NCI-H1048 (cell line): ENCODE measurements at regions not wholly inside any gene's neighbourhood (a gene's known extent, or its start where the extent isn't known, plus 50 kb on each side); places are given as distances from the start of the nearest gene placed in this dataset.
"Not testable (repeated sequence)": the region's sequence is repeated elsewhere in the genome, so short reads cannot be mapped to it uniquely, and the experiment has no call there.

Experiments
- DNase-seq: peaks from one replicate; lab custom pipeline; 2025; lab: John Stamatoyannopoulos, UW

DNA sequence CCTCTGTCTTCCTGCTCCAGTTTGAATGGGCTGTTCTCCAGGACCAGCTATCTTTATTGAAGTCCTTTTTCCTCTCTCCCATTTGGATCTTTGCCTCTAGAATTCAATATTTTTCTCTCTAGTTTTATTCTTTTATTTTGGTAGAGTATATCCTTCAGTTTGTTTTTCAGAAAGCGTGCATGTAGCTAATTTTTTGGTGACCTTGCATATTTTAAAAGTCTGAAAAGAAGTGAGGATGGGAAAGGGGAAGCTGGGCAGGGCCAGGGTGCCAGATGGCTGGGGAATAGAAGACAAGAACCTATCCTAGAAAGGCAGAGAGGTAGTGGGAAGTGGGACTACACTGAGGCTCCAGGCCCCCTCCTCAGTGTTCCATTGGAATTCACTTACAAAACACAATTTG, 95.0 kb upstream of the ZBED5 start:
- no peak for DNase-seq

DNA sequence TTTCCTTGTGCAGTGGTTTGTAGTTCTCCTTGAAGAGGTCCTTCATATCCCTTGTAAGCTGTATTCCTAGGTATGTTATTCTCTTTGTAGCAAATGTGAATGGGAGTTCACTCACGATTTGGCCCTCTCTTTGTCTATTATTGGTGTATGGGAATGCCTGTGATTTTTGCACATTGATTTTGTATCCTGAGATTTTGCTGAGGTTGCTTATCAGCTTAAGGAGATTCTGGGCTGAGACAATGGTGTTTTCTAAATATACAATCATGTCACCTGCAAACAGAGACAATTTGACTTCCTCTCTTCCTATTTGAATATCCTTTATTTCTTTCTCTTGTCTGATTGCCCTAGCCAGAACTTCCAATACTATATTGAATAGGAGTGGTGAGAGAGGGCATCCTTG, 90.1 kb upstream of the ZBED5 start:
- DNase-seq = not testable (repeated sequence)

DNA sequence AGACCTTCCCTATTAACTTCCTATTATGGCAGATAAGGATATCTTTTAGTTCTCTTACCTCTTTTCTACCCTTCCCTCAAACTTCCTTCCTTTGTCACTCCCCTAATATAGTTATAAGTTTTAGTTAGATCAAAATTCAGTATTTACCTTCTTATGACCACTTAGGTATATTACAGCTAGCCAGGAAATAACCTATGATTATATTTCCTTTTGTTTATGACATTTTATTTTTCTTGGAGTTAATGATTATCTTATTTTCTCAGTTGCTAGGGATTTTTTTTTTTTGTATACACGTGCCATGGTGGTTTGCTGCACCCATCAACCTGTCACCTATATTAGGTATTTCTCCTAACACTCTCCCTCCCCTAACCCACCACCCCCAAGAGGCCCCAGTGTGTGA, 88.2 kb upstream of the ZBED5 start:
- no peak for DNase-seq

DNA sequence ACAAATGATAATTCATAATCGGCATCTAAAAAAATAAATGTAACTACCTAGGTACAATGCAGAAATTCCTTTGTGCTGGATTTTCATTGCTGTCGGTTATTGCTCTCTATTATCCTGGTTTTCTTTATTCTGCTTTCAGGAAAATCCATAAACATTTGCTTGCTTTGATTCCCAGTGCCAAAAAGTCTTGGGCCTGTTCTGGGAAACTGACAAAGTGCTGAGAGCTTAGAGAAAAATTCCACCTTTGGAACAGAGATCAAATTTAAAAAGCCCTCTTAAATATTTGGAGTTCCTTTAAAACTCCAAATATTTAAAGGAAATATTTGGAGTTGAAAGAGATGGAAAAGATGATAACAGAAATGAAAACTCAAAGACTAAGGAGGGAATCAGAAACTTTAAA, 87.3 kb upstream of the ZBED5 start:
- DNase-seq = no peak

DNA sequence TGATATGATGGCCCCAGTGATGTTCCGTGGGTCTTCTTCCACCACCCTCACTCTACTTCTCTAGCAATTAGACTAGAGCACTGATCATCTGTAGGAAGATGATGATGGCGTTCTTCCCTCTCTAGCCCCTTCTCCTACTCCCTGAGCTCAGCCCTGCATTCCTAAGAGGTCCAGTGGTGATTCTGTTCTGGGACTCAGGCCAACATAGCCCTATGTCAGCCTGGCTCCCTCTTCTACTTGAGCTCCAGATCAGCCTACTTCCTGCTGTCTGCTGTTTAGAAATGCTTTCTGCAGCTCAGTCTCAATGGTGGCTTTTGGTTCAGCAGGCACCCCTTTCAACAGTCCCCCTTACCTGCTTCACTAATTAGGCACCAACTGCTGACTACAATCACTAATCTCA, 86.1 kb upstream of the ZBED5 start:
- no peak for DNase-seq

DNA sequence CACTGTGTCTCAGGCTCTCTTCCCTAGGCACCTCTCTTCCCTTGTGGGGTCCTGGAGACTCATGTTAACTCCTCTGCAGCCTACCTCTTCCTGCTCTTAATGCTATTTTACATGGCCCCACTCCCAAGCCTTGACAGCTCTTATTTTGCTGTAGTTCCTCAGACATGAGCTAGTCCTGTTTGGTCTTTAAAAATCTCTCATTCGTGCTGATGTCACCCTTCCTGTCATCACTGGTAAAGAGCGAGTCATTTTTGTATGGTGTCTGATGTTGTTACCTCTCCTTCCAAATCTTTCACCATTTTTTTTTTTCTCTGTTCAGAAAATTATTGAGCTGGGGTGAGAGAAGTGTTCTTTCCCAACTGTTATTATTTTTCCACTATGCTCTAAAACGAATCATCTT, 84.8 kb upstream of the ZBED5 start:
- no peak for DNase-seq

DNA sequence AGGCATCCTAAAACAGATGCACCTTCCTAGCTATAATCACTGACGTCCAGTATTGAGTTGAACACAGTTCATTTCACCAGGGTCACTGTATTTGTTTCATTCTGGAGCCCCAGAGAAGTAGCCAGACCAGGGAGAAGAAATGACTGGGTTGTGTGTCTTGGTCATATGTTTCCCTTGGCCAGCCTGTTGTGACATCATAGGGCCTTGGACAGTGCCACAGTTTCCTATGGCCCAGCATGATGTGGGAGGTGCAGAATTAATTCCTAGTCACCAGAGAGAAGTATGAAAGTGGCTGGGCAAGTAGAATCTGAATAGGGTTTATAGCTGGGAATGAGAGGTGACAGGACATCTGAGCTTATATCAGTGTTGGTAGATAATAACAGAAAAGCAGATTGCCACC, 84.0 kb upstream of the ZBED5 start:
- no peak for DNase-seq

DNA sequence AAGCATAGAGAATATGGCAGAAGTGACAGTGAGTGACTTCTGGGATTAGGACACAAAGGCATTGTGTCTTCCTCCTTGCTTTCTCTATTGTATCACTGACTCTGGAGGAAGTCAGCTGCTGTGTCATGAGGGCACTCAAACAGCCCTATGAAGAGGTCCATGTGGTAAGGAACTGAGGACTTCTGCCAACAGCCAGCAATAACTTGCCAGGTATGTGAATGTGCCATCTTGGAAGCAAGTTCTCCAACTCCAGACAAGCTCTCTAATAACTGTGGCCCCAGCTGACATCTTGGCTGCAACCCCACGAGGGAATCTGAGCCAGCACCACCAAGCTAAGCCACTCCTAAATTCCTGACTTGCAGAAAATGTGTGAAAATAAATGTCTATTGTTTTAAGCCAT, 83.6 kb upstream of the ZBED5 start:
- no peak for DNase-seq

DNA sequence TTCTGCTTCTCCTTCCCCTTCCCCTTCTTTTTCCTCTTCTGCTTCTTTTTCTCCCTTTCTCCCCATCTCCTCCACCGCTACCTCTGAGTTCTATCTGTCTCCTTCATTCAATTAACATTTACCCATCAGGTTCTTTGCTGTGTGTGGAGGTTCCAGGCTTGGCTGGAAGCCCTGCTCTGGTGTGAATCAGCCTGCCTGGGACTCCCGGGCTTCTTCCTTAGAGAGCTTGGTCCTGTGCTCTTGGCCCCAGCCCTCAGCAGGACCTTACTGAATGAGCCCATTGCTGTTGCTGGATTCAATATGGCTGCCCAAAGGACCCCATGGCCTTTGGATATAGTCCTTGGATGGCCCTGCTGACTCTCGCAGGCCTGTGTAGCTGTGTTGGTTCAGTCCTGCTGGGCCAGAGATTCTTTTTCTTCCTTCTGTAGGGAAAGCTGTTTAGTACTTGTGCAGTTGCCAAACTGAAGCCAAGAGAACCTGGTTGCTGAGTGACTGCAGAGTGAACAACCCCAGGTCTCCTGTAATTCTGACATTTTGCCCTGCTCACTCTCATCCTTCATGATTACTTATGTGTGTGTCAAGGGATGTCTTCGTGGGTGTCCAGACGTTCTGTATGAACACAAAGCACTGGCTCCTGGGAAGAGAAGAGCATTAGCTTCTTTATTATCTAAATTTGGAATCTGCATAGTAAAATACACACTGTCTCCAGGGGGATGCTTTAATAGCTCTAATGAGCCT, 81.0 kb upstream of the ZBED5 start:
- DNase-seq = no peak

DNA sequence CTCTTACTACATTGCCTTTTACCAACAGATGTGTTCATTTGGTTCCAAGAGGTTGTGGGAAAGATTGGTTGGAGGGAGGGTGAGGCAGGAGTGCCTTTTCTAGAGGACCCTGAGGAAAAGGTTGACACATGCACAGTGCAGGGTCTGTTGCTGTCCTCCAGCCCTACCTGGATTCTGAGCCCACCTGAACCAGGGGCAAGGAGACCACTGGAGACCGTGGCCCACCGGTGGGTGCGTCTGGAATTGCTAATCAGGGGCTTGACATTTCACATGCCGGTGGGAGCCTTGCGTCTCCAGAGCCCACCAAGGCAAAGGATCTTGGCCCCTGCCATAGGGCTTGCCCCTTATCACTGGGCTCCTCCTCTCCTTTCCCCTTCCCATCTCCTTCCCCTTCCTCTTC, 80.4 kb upstream of the ZBED5 start:
- no peak for DNase-seq

DNA sequence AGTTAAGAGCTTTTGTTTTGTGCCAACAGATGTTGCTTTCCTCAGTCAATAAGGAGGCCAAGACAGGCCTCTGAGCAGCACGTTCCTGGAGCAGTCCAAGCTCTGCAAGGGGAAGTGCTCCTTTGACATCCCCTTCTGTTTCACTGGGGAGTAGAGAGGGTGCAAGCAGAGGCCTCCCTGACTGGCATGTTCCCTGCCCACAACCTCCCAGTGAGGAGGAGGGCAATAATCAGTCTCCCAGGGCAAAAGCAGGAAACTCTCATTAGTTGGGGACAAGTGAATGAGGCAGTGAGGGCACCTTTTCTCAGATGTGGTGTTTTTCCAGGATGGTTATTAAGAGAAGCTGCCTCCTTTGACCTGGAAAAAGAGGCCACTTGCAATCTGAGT, 79.5 kb upstream of the ZBED5 start:
- DNase-seq = no peak

DNA sequence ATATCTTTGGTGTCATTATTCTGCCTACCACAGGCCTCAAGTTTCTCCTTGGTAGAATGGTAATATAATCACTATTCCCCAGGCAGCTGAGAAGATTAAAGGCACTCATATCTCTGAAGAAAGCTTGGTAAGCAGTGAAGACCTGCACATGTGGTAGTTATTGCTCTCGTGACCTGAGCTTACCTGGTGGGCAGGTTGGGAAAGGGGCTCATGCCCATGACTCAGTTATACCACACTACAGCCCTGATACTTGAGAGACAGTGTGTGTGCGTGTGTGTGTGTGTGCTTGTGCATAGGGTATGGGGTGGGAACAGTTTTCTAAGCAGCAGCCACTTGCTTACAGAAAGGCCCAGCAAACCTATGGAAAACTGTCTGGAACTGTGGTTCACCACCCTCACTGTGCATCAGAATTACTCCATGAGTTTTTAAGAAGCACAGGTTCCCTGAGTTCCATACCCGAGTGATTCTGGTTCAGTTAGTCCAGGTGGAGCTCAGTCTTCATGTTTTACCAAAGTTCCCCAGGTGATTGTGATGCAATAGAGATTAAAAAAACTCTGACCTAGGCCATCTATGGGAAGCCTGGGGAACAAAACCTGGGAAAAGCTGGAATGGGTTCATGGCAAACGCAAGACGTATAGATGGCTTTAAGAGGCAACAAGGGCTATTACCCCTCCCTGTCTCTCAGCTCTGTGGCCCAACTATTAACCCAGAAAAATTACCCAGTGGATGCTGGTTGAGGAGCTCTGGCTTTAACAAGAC, 79.0 kb upstream of the ZBED5 start:
- no peak for DNase-seq

DNA sequence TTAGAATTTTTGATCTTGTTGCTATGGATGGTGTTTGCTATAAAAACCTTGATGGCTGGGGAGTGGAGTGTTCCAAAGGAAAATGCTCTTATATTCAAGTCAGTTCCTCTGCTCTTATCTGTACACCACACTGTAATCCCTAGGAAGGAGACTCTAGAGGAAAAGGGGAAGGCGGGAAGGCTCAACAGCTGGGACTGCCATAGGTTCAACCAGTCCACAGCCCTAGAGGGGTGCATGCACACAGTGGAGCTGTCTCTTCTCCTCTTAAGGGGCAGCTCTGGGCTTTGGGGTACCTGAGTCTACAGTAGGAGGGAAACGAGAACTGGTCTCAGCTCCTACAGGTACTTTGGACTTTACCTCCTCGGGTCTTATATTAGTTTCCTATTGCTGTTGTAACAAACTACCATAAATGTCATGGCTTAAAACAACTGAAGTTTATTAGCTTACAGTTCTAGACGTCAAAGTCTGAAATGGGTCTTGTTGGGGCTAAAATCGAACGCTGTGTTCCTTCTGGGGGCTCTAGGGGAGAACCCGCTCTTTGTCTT, 77.2 kb upstream of the ZBED5 start:
- no peak for DNase-seq

DNA sequence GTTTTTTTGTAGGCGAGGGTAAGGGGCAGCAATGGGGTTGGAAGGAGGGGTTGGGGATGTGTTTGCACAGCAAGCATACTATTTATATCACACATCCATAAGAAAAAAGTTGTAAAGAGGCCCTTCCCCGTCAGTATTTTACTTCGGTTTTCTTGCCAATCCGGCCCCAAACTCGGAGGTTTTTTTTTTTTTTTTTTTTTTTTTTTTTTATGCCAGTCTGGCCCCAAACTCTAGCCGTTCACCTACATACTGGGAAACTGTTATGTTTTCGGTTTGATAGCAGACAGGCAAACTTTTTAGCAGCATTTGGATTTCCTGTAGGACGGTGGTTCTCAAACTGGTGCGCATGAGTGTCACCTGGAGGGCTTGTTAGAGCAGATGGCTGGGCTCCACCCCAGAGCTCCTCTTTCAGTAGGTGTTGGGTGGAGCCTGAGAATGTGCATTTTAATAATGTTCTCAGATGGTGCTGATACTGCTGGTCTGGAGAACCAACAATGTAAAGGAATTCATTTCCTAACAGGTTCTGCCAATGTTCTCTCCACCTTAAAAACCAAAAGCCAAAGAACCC, 76.5 kb upstream of the ZBED5 start:
- no peak for DNase-seq

DNA sequence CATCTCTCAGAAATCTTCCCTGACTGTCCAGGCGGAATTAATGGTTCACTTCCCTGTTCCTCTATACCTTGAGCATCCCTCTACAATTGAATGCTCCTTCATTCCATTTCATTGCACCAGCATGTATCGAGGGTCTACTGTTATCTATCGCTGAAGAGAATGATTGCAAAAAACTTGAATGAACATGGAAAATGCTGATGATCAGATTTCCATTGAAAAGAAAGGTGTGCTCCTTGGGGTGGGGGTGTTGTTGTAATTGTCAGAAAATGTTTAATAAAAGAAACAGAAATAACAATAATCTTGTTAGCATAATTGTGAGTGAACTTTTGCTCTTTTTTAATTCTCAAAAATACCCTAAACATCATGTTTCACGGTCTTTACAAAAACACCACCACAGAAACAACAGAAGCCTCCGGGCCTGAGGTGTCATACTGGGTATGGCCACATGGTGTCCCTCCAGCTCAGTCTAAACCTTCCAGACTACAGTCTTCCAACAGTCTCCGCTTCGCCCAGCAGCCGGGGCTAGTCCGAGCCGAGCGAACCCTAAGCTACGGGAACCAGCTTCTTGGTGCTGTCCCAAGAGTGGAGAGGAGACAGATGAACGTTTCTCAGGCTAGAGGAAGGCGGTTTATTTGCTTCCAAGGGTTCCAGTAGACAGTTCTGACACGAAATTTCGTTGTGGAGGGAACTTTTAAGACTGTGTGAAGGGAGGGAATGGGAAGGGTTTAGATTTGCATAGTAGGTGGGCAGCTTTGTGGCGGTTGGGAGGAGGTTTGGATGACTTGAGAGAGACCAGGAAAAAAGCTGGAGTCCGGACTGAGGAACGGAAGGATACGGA, 75.8 kb upstream of the ZBED5 start:
- peak; percentile 61 for DNase-seq

DNA sequence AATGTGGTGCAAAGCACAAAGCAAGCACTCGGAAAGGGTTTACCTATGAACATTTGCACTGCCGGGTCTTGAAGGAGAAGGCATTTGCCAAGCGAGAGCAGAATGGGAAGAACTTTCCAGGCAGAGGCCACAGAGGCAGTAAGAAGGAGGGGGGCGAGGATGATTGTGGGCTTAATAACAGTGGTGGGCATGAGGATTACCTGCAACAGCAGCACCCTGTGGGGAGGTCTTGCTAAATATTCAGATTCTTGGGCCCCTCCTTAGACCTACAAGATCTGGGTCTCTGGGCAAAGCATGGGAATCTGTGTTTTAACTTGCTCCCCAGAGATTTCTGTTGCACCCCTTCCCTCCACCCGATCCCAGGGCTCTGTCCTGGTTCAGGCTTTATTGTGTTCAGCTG, 75.1 kb upstream of the ZBED5 start:
- no peak for DNase-seq

DNA sequence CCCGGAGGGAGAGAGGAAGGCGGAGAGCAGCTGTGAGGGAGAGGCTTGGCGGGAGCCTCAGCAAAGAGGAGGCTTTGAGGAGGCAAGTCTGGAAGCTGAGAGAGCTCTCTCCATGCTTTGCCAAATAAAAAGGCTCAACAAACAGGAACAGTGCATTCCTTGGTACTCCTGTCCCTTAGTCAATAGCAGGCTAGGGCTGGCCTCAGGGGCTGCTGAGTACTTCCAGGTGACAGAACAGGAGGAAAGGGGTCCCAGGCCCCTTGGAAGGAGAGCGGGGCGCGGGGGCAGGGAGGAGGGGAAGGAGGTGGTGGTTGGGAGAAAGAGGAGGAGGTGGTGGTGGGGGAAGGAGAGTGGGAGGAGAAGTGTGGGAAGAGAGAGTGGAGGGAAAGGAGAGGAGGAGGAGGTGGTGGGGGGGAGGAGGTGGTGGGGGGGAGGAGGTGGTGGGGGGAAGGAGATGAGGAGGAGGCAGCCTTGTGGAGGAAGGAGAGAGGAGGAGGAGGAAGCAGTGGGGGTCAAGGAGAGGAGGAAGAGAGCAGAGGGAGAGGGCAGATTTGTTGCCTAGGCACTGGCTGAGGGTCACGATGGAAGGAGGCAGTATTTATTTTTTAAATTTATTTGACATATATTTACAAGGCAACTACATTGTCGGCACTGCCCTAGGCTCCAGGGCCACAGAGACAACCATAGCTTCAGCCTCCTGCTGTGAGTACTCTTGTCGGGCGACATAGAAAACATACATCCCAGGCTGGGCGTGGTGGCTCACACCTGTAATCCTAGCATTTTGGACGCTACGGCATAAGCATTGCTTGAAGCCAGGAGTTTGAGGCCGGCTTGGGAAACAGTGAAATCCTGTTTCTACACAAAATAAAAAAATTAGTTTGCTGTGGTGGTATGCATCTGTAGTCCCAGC, 74.2 kb upstream of the ZBED5 start:
- no peak for DNase-seq

DNA sequence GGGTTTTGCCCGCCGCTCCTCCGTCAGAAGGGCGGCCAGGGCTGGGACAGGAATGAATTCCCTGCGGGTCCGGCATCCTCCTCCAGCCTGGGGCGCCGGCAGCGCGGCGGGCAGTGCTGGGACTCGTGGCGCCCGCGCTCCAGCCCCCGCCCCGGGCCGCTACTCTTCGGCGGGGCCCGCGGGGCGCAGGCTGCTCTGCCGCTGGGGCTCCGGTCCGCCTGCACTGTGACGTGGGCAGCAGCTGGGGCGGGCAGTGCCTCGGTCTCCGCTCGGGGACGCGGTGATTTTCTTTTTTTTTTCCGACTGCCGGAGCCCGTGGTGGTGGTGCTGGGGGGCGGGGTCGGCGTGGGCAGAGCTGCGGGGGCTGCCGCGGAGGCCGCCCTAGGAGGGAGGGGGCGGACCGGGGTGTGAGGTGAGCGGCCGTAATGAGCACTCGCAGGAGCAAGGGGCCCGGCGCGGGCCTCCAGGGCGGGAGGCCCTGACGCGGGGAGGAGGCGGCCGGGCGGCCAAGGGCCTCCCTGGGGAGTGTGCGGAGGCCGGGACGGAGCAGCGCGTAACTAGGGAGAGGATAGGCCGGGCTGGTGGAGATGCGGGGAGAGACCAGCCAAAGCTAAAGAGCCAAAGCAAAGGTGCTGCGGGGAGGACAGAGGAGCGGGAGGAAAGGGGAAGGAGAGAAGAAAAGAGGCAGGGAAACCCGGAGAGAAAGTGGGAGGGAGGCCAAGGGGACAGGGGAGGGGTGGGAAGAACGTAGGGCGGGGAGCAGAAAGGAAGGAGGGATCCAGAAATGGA, 73.3 kb upstream of the ZBED5 start:
- no peak for DNase-seq

DNA sequence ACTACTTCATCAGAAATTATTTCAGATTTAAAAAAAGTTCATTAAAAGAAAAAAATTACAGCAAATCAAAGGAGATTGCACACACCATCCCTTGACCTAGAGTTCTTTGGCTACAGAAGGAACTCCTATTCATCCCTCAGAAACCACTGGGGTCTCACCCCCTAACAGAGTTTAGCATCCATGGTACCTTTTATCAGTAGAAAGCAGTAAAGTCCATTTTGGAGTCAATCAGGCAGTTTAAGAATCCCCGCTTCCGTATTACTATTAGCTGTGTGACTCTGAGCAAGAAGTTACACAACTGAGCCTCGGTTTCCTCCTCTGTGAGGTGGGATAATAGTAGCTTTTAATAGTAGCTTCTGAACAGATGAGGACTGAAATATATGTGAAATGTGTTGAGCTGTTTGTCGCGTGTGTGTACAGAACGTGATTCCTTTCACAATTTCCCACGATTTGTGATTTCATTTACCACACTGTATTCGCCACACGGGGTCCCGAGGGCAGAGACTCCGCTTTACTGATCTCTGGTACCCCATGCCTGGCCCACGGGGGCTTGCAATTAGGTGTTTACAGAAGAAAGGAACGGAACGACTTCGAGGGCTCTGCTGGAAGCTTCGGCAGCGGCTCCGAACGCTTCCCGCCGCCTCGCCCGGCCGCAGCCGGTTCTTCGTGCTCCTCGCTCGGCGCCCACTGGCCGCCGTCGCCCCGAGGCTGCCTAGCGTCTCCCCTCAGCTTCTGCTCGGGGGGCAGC, 72.5 kb upstream of the ZBED5 start:
- DNase-seq = no peak

DNA sequence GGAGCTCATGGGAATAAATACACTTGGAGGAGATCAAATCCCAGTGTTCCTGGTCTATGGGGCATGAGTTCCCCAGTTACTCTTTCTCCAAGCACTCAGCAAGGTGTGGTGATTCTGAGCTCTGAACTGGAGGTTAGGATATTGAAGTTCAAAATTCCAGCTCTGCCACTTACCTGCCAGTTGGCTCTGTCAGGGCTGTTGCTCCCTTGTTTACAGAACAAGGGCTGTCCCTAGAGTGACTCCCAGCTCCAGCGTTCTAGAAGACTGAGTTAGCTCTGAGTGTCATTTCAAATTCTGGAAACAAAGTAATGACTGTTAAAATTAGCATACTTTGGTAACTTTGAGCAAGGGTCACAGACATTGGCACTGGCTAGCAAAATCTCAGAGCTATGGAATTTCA, 69.7 kb upstream of the ZBED5 start:
- no peak for DNase-seq
